Caco-2 (cell line): ENCODE measurements at regions not wholly inside any gene's neighbourhood (a gene's known extent, or its start where the extent isn't known, plus 50 kb on each side); places are given as distances from the start of the nearest gene placed in this dataset.
A peak's percentile ranks its signal among the peaks of the same experiment; 100 is the strongest.

Source experiments
- BruUV-seq: library from RNA; stranded (reverse); fragments of 400-500 nt; replicated peaks from 2 replicates; lab custom pipeline; 2021; lab: Mats Ljungman, UMichigan
- CTCF ChIA-PET: fragments of 300-600 bp; sonication (Branson Sonifier 250); formaldehyde crosslinking; loops from one replicate; lab custom pipeline; 2022; ENCODE audit warnings: antibody characterized with exemption; lab: Charles Lee
- POLR2A ChIA-PET: fragments of 300-600 bp; sonication (Branson Sonifier 250); formaldehyde crosslinking; loops from one replicate; lab custom pipeline; 2022; ENCODE audit warnings: antibody characterized with exemption; lab: Charles Lee
- DNase-seq, 2 experiments: peaks; one replicate each; pipeline versions ENCODE4 v3.0.0 to v3.0.0-alpha.2; 2020 to 2022
- H3K27me3 ChIP-seq: replicated peaks from 2 replicates; pipeline ENCODE4 v1.6.0; 2011; ENCODE audit warnings: low read length; ENCODE audit not compliant: control insufficient read depth, insufficient read depth
- H3K36me3 ChIP-seq: 2 replicates; pipeline ENCODE4 v1.5.1; 2011; ENCODE audit warnings: low read length; ENCODE audit not compliant: control insufficient read depth, insufficient read depth
- H3K4me1 ChIP-seq: fragments of 250-450 bp; sonication (Bioruptor Pico); 2 replicates; pipeline ENCODE4 v1.5.1; 2020; ENCODE audit warnings: mild to moderate bottlenecking
- H3K4me3 ChIP-seq: 2 replicates; pipeline ENCODE4 v1.5.1; 2011; ENCODE audit warnings: low read depth, mild to moderate bottlenecking, control low read depth, low read length
- H3K9me3 ChIP-seq: fragments of 250-450 bp; sonication (Bioruptor Pico); 2 replicates; pipeline ENCODE4 v1.5.1; 2020; ENCODE audit warnings: mild to moderate bottlenecking, moderate library complexity
- H3K27ac Mint-ChIP-seq: one replicate; pipeline ENCODE4 v1.8.0; 2022; ENCODE audit warnings: mixed read lengths; ENCODE audit not compliant: unreplicated experiment
- H3K27me3 Mint-ChIP-seq: one replicate; pipeline ENCODE4 v1.8.0; 2022; ENCODE audit warnings: mixed read lengths; ENCODE audit not compliant: insufficient read depth, unreplicated experiment
- H3K36me3 Mint-ChIP-seq: one replicate; pipeline ENCODE4 v1.8.0; 2022; ENCODE audit warnings: mild to moderate bottlenecking, mixed read lengths; ENCODE audit not compliant: insufficient read depth, unreplicated experiment
- H3K4me1 Mint-ChIP-seq: one replicate; pipeline ENCODE4 v1.8.0; 2022; ENCODE audit warnings: low read depth, mixed read lengths; ENCODE audit not compliant: unreplicated experiment
- H3K4me3 Mint-ChIP-seq: one replicate; pipeline ENCODE4 v1.8.0; 2022; ENCODE audit warnings: mild to moderate bottlenecking, moderate library complexity, mixed read lengths; ENCODE audit not compliant: unreplicated experiment
- H3K9me3 Mint-ChIP-seq: one replicate; pipeline ENCODE4 v1.8.0; 2022; ENCODE audit warnings: mixed read lengths; ENCODE audit not compliant: unreplicated experiment
- CTCF ChIP-seq, 2 experiments: fragments of 200-600 bp in 1 of 2; IDR thresholded peaks; 1 replicate in 1 of 2; 2 replicates in 1 of 2; pipeline versions ENCODE4 v1.5.1 to v1.8.0; 2011 to 2022; ENCODE audit warnings: antibody characterized with exemption in 1 of 2, control low read depth in 1 of 2, inconsistent platforms in 1 of 2, low read depth in 1 of 2, low read length in 1 of 2, mild to moderate bottlenecking in 1 of 2, moderate library complexity in 1 of 2; ENCODE audit not compliant: insufficient read depth in 1 of 2, severe bottlenecking in 1 of 2, unreplicated experiment in 1 of 2
- intact Hi-C: fragments of 100-400 bp; cut with micrococcal nuclease; formaldehyde crosslinking; loops from one replicate; pipeline ENCODE4 v1.10.0; 2022; ENCODE audit not compliant: unreplicated experiment

GRCh38 chr5:155522540-155522939, 509.0 kb downstream of the KIF4B start:
- Mint-ChIP-seq H3K9me3 (no peaks in the 10 kb centered on the region), H3K4me1 (peaks cover 13% of the 10 kb centered on the region), H3K27ac (no peak overlapping the region), H3K27me3 (peaks cover 4% of the 10 kb centered on the region), H3K4me3 (no peak overlapping the region), H3K36me3 (no peaks in the 10 kb centered on the region)
- ChIA-PET CTCF (no interaction called here), POLR2A (no interaction called here)
- TF ChIP-seq CTCF (IDR thresholded peaks at IDR 0.05; ENCODE audit: insufficient read depth in 1 of 2, low read depth in 1 of 2, low read length in 1 of 2, severe bottlenecking in 1 of 2, unreplicated experiment in 1 of 2): no peak
- BruUV-seq: no TSS peak
- H3K27me3 ChIP-seq: no peaks in the 10 kb centered on the region
- no peaks in the 10 kb centered on the region for H3K9me3 ChIP-seq
- intact Hi-C loops: loop anchor here (1.0 kb wide), 1 partner anchor 8 kb away; no protein-coding TSS in a partner anchor
- peak in 1 of 2 experiments; percentile 14 for DNase-seq
- 0 out of 2 replicates have a peak, but pooled peaks cover 4% of the 10 kb centered on the region for H3K4me1 ChIP-seq
- no peaks in the 10 kb centered on the region for H3K36me3 ChIP-seq
- no peak overlapping the region for H3K4me3 ChIP-seq

GRCh38 chr5:155529362-155529761, 515.8 kb downstream of the KIF4B start:
- ChIA-PET CTCF (no interaction called here), POLR2A (no interaction called here)
- intact Hi-C loops: no loop called here
- no peak for DNase-seq
- Histone ChIP-seq H3K36me3 (no peaks in the 10 kb centered on the region), H3K4me3 (no peak overlapping the region), H3K9me3 (no peaks in the 10 kb centered on the region), H3K4me1 (no peaks in the 10 kb centered on the region), H3K27me3 (no peaks in the 10 kb centered on the region)
- Mint-ChIP-seq H3K9me3 (no peaks in the 10 kb centered on the region), H3K27ac (no peak overlapping the region), H3K36me3 (no peaks in the 10 kb centered on the region), H3K4me3 (no peak overlapping the region), H3K4me1 (peaks cover 6% of the 10 kb centered on the region), H3K27me3 (no peaks in the 10 kb centered on the region)
- no peak for TF ChIP-seq CTCF (IDR thresholded peaks at IDR 0.05; ENCODE audit: insufficient read depth in 1 of 2, low read depth in 1 of 2, low read length in 1 of 2, severe bottlenecking in 1 of 2, unreplicated experiment in 1 of 2)
- BruUV-seq: no TSS peak

GRCh38 chr5:155530046-155530445, 516.5 kb downstream of the KIF4B start:
- TF ChIP-seq CTCF (IDR thresholded peaks at IDR 0.05; ENCODE audit: insufficient read depth in 1 of 2, low read depth in 1 of 2, low read length in 1 of 2, severe bottlenecking in 1 of 2, unreplicated experiment in 1 of 2): no peak
- Mint-ChIP-seq H3K4me3 (no peak overlapping the region), H3K27ac (no peak overlapping the region), H3K9me3 (no peaks in the 10 kb centered on the region), H3K4me1 (peaks cover 1% of the 10 kb centered on the region), H3K36me3 (no peaks in the 10 kb centered on the region), H3K27me3 (no peaks in the 10 kb centered on the region)
- CTCF ChIA-PET: no interaction called here
- H3K27me3 ChIP-seq: no peaks in the 10 kb centered on the region
- DNase-seq: no peak
- H3K36me3 ChIP-seq: no peaks in the 10 kb centered on the region
- no peaks in the 10 kb centered on the region for H3K9me3 ChIP-seq
- no TSS peak for BruUV-seq
- H3K4me3 ChIP-seq: no peak overlapping the region
- no peaks in the 10 kb centered on the region for H3K4me1 ChIP-seq
- POLR2A ChIA-PET: no interaction called here
- intact Hi-C loops: no loop called here
